Mammary epithelial cell (primary cell): ENCODE measurements at regions not wholly inside any gene's neighbourhood (a gene's known extent, or its start where the extent isn't known, plus 50 kb on each side); places are given as distances from the start of the nearest gene placed in this dataset.

Source experiments
- CTCF ChIP-seq, 2 donors: IDR thresholded peaks in 1 of 2; conservative IDR thresholded peaks in 1 of 2; 2 replicates each; pipeline ENCODE4 v1.5.1; 2011 to 2012; ENCODE audit warnings: inconsistent platforms in 2 of 2, low read length in 2 of 2, mild to moderate bottlenecking in 2 of 2, control low read depth in 1 of 2, low read depth in 1 of 2; ENCODE audit not compliant: insufficient read depth in 1 of 2; ENCODE audit errors: extremely low read depth in 1 of 2
- EZH2 ChIP-seq: IDR thresholded peaks from 2 replicates; pipeline ENCODE4 v1.6.1; 2012; ENCODE audit warnings: low read length, inconsistent platforms, borderline replicate concordance

DNA sequence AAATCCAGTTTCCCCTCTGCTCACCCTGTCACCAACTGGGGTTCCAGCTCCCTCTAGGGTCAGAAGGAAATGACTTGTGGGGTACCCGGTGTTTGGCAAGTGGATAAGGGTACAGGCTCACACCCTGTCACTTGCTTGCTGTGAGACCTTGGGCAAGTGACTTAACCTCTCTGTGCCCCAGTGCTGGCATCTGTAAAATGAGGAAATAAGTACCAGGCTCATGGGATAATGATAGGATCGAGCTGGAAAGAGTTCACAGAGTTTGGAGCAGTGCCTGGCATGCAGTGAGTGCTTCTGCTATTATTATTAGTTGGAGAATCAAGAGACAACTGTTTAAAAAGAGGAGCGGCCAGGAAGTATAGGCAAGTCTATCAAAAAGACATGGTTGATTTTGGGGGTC is 53.7 kb upstream of the DLX4 start:
- TF ChIP-seq CTCF (conservative IDR thresholded peaks at IDR 0.05 in 1 of 2, IDR thresholded peaks at IDR 0.05 in 1 of 2; ENCODE audit: extremely low read depth in 1 of 2, insufficient read depth in 1 of 2, low read depth in 1 of 2, low read length in 2 of 2) (no peak), EZH2 (no peak)
